WTC11 (cell line): ENCODE measurements at regions not wholly inside any gene's neighbourhood (a gene's known extent, or its start where the extent isn't known, plus 50 kb on each side); places are given as distances from the start of the nearest gene placed in this dataset.

Experiments
- NR2C2 ChIP-seq: sonication (generic); formaldehyde crosslinking; IDR thresholded peaks from 2 replicates; pipeline ENCODE4 v1.8.0; 2022; ENCODE audit warnings: mild to moderate bottlenecking, missing genetic modification reagents
- TP53 ChIP-seq: sonication (generic); formaldehyde crosslinking; IDR thresholded peaks from 2 replicates; pipeline ENCODE4 v1.8.1; 2023; ENCODE audit warnings: mild to moderate bottlenecking, missing genetic modification reagents
- TF ChIP-seq, protein P1 (sequence below): fragments of 200-600 bp; IDR thresholded peaks from 2 replicates; pipeline ENCODE4 v1.8.0; 2022; ENCODE audit warnings: antibody characterized with exemption
- TF ChIP-seq, protein P2 (sequence below): sonication (generic); formaldehyde crosslinking; IDR thresholded peaks from 2 replicates; pipeline ENCODE4 v1.8.1; 2022; ENCODE audit warnings: missing genetic modification reagents, borderline replicate concordance
- TF ChIP-seq, protein P3 (sequence below): sonication (generic); formaldehyde crosslinking; IDR thresholded peaks from 2 replicates; pipeline ENCODE4 v1.8.0; 2022; ENCODE audit warnings: mild to moderate bottlenecking, missing genetic modification reagents

DNA sequence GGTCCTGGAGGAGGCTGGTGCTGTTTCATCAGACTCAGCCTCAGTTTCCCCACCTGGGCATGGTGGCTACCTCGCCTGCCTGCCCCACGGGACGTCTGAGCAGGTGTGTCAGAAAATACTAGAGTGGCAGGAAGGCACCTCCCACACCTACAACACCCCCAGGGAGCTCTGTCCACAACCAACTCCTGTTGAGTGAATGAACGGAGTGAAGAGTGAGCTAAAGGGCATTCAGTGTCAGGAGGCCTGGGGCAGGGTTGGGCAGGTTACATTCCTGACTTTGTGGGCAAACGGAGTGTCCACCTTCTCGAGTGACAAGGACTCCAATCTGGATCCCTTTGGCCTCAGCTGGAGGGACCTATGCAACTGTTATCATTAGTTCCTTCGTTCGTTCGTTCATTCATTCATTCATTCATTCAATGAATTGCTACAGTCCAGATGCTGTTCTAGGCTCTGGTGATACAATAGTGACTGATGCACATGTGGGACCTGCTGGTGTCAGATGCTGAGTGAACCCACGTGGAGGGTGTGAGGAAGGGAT lies 195.2 kb downstream of the CTTN start:
- TF ChIP-seq NR2C2 (CRISPR knock-in tag): no peak
- no peak for TF ChIP-seq TP53 (CRISPR knock-in tag)
- TF ChIP-seq, protein P1, sequence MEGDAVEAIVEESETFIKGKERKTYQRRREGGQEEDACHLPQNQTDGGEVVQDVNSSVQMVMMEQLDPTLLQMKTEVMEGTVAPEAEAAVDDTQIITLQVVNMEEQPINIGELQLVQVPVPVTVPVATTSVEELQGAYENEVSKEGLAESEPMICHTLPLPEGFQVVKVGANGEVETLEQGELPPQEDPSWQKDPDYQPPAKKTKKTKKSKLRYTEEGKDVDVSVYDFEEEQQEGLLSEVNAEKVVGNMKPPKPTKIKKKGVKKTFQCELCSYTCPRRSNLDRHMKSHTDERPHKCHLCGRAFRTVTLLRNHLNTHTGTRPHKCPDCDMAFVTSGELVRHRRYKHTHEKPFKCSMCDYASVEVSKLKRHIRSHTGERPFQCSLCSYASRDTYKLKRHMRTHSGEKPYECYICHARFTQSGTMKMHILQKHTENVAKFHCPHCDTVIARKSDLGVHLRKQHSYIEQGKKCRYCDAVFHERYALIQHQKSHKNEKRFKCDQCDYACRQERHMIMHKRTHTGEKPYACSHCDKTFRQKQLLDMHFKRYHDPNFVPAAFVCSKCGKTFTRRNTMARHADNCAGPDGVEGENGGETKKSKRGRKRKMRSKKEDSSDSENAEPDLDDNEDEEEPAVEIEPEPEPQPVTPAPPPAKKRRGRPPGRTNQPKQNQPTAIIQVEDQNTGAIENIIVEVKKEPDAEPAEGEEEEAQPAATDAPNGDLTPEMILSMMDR: no peak
- TF ChIP-seq, protein P2, sequence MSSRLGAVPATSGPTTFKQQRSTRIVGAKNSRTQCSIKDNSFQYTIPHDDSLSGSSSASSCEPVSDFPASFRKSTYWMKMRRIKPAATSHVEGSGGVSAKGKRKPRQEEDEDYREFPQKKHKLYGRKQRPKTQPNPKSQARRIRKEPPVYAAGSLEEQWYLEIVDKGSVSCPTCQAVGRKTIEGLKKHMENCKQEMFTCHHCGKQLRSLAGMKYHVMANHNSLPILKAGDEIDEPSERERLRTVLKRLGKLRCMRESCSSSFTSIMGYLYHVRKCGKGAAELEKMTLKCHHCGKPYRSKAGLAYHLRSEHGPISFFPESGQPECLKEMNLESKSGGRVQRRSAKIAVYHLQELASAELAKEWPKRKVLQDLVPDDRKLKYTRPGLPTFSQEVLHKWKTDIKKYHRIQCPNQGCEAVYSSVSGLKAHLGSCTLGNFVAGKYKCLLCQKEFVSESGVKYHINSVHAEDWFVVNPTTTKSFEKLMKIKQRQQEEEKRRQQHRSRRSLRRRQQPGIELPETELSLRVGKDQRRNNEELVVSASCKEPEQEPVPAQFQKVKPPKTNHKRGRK (CRISPR knock-in tag): no peak
- TF ChIP-seq, protein P3, sequence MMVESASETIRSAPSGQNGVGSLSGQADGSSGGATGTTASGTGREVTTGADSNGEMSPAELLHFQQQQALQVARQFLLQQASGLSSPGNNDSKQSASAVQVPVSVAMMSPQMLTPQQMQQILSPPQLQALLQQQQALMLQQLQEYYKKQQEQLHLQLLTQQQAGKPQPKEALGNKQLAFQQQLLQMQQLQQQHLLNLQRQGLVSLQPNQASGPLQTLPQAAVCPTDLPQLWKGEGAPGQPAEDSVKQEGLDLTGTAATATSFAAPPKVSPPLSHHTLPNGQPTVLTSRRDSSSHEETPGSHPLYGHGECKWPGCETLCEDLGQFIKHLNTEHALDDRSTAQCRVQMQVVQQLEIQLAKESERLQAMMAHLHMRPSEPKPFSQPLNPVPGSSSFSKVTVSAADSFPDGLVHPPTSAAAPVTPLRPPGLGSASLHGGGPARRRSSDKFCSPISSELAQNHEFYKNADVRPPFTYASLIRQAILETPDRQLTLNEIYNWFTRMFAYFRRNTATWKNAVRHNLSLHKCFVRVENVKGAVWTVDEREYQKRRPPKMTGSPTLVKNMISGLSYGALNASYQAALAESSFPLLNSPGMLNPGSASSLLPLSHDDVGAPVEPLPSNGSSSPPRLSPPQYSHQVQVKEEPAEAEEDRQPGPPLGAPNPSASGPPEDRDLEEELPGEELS: no peak
